ENCODE measurements at regions not wholly inside any gene's neighbourhood (a gene's known extent, or its start where the extent isn't known, plus 50 kb on each side); places are given as distances from the start of the nearest gene placed in this dataset.

DNA sequence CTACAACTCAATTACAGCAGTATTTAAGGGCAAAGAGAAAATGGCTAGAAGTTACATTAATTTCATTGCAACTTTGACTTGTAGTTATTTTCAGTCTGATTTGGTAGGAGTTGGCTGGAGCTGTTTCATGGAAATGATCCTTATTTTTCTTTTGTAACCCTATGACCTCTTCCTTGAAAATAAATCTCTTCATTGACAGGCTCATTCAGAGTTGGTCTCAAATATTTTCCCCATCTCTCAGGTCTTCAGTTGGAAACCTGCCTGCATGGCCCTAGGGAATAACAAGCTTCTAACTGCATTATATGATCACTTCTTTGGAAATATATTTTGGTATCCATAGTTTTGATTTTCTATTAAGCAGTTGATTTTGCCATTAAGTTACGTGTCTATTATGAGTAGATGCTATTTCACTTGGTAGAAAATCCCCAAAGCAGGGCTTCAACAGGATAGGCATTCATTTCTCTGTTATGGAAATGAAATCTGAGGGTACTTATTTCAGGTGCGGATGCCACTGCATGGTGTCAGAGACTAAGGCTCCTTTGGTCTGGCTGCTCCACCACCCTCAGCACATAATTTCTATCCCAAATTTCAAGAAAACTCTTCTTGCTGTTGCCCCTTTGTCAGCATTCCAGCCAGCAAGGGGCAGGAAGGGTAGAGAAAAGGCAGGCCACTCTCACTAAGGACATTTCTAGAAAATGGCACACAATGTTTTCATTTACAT, 502.5 kb downstream of the SPRY1 start:
- H3K9me3 ChIP-seq, result no peaks in the 10 kb centered on the region
- no peak for DNase-seq
- no peak overlapping the region for H3K4me3 ChIP-seq
- peaks cover 0 to 4% (median 0%) of the 10 kb centered on the region in 4 donors for H3K4me1 ChIP-seq
- H3K27ac ChIP-seq, result no peak overlapping the region
- no peaks in the 10 kb centered on the region for H3K27me3 ChIP-seq
- H3K36me3 ChIP-seq, result no peaks in the 10 kb centered on the region
- TF ChIP-seq POLR2A (IDR thresholded peaks at IDR 0.05), result no peak
- TF ChIP-seq CTCF (IDR thresholded peaks at IDR 0.05), result no peak

- Histone ChIP-seq H3K4me3 (no peak overlapping the region), H3K27ac (no peak overlapping the region), H3K27me3 (no peaks in the 10 kb centered on the region), H3K36me3 (no peaks in the 10 kb centered on the region), H3K4me1 (no peaks in the 10 kb centered on the region), H3K9me3 (no peaks in the 10 kb centered on the region)
- no peak for DNase-seq
- TF ChIP-seq CTCF (IDR thresholded peaks at IDR 0.05) (no peak), POLR2A (IDR thresholded peaks at IDR 0.05) (no peak)
These were observed 508.3 kb downstream of the SPRY1 start for GRCh38 chr4:123904882-123905281.

- no peaks in the 10 kb centered on the region for H3K9me3 ChIP-seq
- no peak for DNase-seq
These were observed 517.0 kb downstream of the SPRY1 start for GRCh38 chr4:123913598-123913997.

DNA sequence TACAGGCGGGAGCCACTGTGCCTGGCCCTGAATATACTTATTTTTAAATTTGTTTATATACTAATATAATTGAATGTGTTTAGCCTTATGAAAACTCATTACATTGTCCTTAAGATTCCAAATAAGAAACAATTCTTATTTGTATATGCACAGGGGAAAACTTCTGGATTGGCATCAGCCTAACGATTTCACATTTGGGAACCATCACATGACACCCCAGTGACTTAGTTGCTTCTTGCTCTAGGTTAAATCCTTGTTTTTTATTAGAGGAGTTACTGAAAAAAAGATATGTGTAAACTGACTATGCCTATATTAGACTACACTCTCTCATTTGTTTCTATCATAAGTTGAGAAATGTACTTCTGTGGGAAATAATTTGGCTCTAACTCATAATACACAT, 520.2 kb downstream of the SPRY1 start:
- Histone ChIP-seq H3K27ac (no peak overlapping the region), H3K27me3 (no peaks in the 10 kb centered on the region), H3K4me1 (no peaks in the 10 kb centered on the region), H3K4me3 (no peak overlapping the region), H3K36me3 (no peaks in the 10 kb centered on the region), H3K9me3 (no peaks in the 10 kb centered on the region)
- DNase-seq, result no peak
- TF ChIP-seq CTCF (IDR thresholded peaks at IDR 0.05), result no peak
- no peak for TF ChIP-seq POLR2A (IDR thresholded peaks at IDR 0.05)

More at GRCh38 chr4:123913598-123913997, 517.0 kb downstream of the SPRY1 start:
- Histone ChIP-seq H3K4me3 (no peak overlapping the region), H3K4me1 (no peaks in the 10 kb centered on the region), H3K27ac (no peak overlapping the region), H3K27me3 (no peaks in the 10 kb centered on the region), H3K36me3 (no peaks in the 10 kb centered on the region)
- no peak for TF ChIP-seq CTCF (IDR thresholded peaks at IDR 0.05)
- TF ChIP-seq POLR2A (IDR thresholded peaks at IDR 0.05), result no peak

DNA sequence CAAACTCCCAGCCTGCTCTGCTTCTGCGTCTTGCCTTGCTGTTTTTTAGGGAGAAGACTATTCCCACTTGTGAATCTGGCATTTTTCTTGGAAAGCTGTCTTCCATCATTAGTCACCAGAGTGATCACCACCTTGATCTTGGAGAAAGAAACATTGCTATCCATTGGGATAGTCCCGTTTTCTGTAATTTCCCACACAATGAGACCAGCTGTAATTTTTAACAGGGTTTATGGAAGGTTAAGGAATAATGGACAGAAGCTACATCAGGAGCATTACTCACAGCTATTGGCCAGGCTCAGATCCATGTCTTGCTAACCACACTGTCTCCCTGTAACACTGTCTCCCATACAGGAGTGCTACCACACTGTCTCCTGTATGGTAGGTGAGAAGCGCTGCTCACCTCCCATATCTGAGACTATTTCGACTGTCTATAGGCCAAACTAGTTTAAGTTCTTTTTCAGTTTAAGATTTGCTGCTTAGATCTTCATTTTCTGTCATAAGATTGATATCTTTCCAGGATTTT, 523.0 kb downstream of the SPRY1 start:
- H3K27ac ChIP-seq, result no peak overlapping the region
- no peak overlapping the region for H3K4me3 ChIP-seq
- no peaks in the 10 kb centered on the region for H3K36me3 ChIP-seq
- TF ChIP-seq CTCF (IDR thresholded peaks at IDR 0.05) (no peak), POLR2A (IDR thresholded peaks at IDR 0.05) (no peak)
- H3K9me3 ChIP-seq, result no peaks in the 10 kb centered on the region
- DNase-seq, result no peak
- H3K27me3 ChIP-seq, result no peaks in the 10 kb centered on the region
- H3K4me1 ChIP-seq, result no peaks in the 10 kb centered on the region
